ENCODE measurements at regions not wholly inside any gene's neighbourhood (a gene's known extent, or its start where the extent isn't known, plus 50 kb on each side); places are given as distances from the start of the nearest gene placed in this dataset.
A peak's percentile ranks its signal among the peaks of the same experiment; 100 is the strongest.

GRCh38 chr22:45082795-45083194 lies 73.0 kb upstream of the PHF21B start (continued):
- no peak for TF ChIP-seq USF1 (CRISPR knock-in tag; IDR thresholded peaks at IDR 0.05)
- TF ChIP-seq ZNF317 (CRISPR knock-in tag; IDR thresholded peaks at IDR 0.05; ENCODE audit: borderline replicate concordance, low read depth): no peak
- no peak for TF ChIP-seq NR3C1 (CRISPR knock-in tag; conservative IDR thresholded peaks at IDR 0.05; ENCODE audit: low read depth)
- TF ChIP-seq MLX (CRISPR knock-in tag; IDR thresholded peaks at IDR 0.05): no peak
- TF ChIP-seq ZNF423 (CRISPR knock-in tag; IDR thresholded peaks at IDR 0.05): peak; percentile 26
- no peak for TF ChIP-seq NR2C2 (CRISPR knock-in tag; IDR thresholded peaks at IDR 0.05)
- TF ChIP-seq MYBL2 (CRISPR knock-in tag; IDR thresholded peaks at IDR 0.05): no peak
- TF ChIP-seq ZNF396 (CRISPR knock-in tag; IDR thresholded peaks at IDR 0.05; ENCODE audit: borderline replicate concordance): no peak
- no peak; the same call in 1 of the 2 replicates for TF ChIP-seq ETV6 (CRISPR knock-in tag; IDR thresholded peaks at IDR 0.05)
- no peak for TF ChIP-seq MXD4 (CRISPR knock-in tag; IDR thresholded peaks at IDR 0.05; ENCODE audit: borderline replicate concordance)
- no peak for TF ChIP-seq KAT7 (CRISPR knock-in tag; IDR thresholded peaks at IDR 0.05; ENCODE audit: borderline replicate concordance)
- TF ChIP-seq RORB (CRISPR knock-in tag; IDR thresholded peaks at IDR 0.05): no peak
- TF ChIP-seq FOXK1 (CRISPR knock-in tag; IDR thresholded peaks at IDR 0.05): no peak
- no peak for TF ChIP-seq E2F5 (CRISPR knock-in tag; IDR thresholded peaks at IDR 0.05)
- no peak for TF ChIP-seq ATF2 (CRISPR knock-in tag; IDR thresholded peaks at IDR 0.05; ENCODE audit: borderline replicate concordance, low read depth)
- no peak for TF ChIP-seq TEAD1 (CRISPR knock-in tag; IDR thresholded peaks at IDR 0.05)
- no peak for TF ChIP-seq OVOL2 (CRISPR knock-in tag; IDR thresholded peaks at IDR 0.05; ENCODE audit: borderline replicate concordance)
- peak; percentile 96 for TF ChIP-seq GTF2I (CRISPR knock-in tag; conservative IDR thresholded peaks at IDR 0.05)
- no peak for TF ChIP-seq HMGXB4 (CRISPR knock-in tag; IDR thresholded peaks at IDR 0.05)
- no peak for TF ChIP-seq PREB (CRISPR knock-in tag; IDR thresholded peaks at IDR 0.05; ENCODE audit: borderline replicate concordance)

- POLR2A ChIA-PET: interaction anchor here (1.1 kb wide), 1 partner anchor 141 kb away, joined by 3 read pairs; no protein-coding TSS in a partner anchor
- TF ChIP-seq ZMAT4 (CRISPR knock-in tag; IDR thresholded peaks at IDR 0.05): no peak
- no peak for TF ChIP-seq CBFB (CRISPR knock-in tag; IDR thresholded peaks at IDR 0.05; ENCODE audit: low read depth)
- no peak for TF ChIP-seq ZNF396 (CRISPR knock-in tag; IDR thresholded peaks at IDR 0.05; ENCODE audit: borderline replicate concordance)
- no peak for TF ChIP-seq MYBL2 (CRISPR knock-in tag; IDR thresholded peaks at IDR 0.05)
- TF ChIP-seq ARID4B (CRISPR knock-in tag; IDR thresholded peaks at IDR 0.05; ENCODE audit: borderline replicate concordance): no peak
- no peak for TF ChIP-seq RORB (CRISPR knock-in tag; IDR thresholded peaks at IDR 0.05)
- TF ChIP-seq ZNF263 (CRISPR knock-in tag; IDR thresholded peaks at IDR 0.05; ENCODE audit: low read depth): no peak
These were observed 74.0 kb upstream of the PHF21B start for GRCh38 chr22:45083659-45084305.

More at GRCh38 chr22:45083659-45084305, 74.0 kb upstream of the PHF21B start:
- DNase-seq (ENCODE audit: low spot score) (no peak), ATAC-seq (no peak)
- Mint-ChIP-seq H3K27ac (no peak overlapping the region), H3K4me3 (no peak overlapping the region), H3K9me3 (peaks cover 7% of the 10 kb centered on the region), H3K27me3 (ENCODE audit: low read depth) (peaks cover 5% of the 10 kb centered on the region), H3K36me3 (peaks cover 6% of the 10 kb centered on the region), H3K4me1 (peaks cover 28% of the 10 kb centered on the region)
- CTCF ChIA-PET: interaction anchor here (0.8 to 3.5 kb wide), 7 partner anchors 12 to 391 kb away, joined by 3 to 22 read pairs (median 8); no protein-coding TSS in a partner anchor
